ENCODE measurements at regions not wholly inside any gene's neighbourhood (a gene's known extent, or its start where the extent isn't known, plus 50 kb on each side); places are given as distances from the start of the nearest gene placed in this dataset.
"Not testable (repeated sequence)": the region's sequence is repeated elsewhere in the genome, so short reads cannot be mapped to it uniquely, and the experiment has no call there.

DNA sequence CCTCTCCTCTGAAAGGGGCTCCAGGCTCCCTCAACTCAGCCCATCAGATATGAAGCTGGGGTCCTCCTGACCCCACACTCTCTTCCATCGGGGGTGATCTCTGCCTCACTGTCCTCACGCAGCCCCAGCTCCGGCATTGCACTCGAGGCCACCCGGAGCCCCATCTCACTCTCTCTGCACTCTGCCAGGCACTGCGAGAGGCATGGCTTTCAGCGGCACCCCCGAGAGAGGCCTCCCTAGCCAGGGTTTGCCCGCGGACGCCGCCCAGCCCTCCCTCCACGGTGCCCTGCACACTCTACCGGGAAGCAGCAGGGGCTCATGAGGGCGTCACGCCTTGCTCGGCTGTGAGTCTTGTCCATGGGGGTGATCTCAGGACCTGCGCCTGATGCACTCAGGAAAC, 436.2 kb downstream of the BRD1 start:
- in situ Hi-C loops (cut with HindIII; ENCODE audit: low sequenced_read_pairs) = no loop called here

DNA sequence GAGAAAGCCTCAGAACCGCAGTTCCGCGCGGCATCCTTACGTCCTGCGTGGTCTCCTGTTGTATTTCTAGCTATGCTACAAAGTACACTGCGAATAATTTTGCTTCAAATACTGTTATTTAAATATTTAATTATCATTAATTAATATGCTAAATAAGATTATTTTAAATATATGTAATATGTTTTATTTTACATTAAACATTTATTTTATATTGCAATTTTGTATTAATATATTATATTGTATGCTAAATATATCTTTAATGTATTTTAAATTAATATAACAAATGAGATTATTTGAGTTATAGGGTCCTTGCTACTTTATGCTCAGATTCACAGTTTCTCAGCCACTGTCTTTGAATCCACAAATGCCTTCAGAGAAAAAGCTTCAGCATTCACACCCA, 436.7 kb downstream of the BRD1 start:
- in situ Hi-C loops (cut with HindIII; ENCODE audit: low sequenced_read_pairs) = no loop called here

DNA sequence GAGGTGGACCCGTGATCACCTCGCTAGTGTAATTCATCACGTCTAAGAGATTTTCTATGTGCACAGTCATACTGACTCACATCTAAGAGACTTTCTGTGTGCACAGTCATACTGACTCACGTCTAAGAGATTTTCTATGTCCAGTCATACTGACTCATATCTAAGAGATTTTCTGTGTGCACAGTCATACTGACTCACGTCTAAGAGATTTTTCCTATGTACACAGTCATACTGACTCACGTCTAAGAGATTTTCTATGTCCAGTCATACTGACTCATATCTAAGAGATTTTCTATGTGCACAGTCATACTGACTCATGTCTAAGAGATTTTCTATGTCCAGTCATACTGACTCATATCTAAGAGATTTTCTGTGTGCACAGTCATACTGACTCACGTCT, 443.8 kb downstream of the BRD1 start:
- in situ Hi-C loops (cut with HindIII; ENCODE audit: low sequenced_read_pairs) = not testable (repeated sequence)

DNA sequence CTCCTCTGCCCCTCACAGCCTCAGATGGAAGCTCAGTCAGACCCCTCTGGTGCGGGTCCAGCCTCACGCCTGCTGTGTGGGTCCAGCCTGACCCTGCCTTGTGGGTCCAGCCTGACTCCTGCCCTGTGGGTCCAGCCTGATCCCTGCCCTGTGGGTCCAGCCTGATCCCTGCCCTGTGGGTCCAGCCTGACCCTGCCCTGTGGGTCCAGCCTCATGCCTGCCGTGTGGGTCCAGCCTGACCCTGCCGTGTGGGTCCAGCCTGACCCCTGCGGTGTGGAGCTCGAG, 445.3 kb downstream of the BRD1 start:
- in situ Hi-C loops (cut with HindIII; ENCODE audit: low sequenced_read_pairs) = no loop called here

DNA sequence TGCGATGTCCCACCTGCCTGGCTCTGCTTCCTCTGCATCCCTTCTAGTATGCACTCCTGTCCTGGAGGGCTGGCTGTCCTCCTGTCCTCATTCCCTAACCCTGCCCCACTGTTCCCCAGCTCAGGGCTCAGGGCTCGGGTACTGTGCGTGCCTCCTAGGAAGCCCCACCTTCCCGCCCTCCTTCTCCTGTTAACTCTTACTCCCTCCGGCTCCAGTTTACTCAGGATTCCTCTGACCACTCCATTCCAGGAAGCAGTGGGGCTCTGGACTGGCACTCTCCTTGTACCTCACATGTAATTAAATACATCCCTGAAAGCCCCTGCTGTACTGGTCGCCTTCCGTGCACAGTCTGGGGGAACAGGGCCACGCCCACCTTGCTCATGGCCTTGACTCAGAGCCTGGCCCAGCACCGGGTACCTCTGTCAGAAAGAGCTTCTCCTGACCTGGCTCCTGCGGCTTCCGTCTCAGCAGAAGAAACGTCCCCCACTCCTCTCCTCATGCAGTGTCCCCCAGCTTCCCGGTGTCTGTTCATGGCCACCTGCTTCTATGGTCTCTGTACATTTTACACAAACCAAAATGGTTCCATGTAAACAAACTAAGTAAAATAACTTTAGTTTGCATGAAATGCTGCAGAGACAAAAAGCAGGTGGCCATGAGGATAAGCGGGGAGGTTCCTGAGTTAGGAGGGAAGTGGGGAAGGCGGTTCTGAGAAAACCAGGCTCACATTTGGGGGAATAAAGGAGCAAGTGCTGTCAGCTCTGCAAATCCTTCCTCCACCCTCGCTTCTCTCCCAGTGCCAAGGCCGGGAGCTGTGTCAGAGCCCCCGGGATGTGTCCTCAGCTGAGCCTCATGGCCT, 445.9 kb downstream of the BRD1 start:
- in situ Hi-C loops (cut with HindIII; ENCODE audit: low sequenced_read_pairs) = no loop called here

DNA sequence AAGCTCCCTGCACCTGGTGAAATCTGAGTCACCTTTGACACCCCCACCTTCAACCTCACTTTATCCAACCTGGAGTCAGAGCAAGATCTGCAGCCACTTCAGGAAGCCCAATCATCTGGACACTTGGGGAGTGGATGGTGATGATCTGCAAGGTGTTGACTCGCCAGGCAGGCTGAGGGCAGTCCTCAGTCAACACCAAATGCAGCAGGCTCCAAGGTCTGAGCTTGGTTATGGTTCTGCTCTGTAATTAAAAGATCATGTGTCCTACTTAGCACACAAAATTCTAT, 446.9 kb downstream of the BRD1 start:
- in situ Hi-C loops (cut with HindIII; ENCODE audit: low sequenced_read_pairs) = no loop called here

DNA sequence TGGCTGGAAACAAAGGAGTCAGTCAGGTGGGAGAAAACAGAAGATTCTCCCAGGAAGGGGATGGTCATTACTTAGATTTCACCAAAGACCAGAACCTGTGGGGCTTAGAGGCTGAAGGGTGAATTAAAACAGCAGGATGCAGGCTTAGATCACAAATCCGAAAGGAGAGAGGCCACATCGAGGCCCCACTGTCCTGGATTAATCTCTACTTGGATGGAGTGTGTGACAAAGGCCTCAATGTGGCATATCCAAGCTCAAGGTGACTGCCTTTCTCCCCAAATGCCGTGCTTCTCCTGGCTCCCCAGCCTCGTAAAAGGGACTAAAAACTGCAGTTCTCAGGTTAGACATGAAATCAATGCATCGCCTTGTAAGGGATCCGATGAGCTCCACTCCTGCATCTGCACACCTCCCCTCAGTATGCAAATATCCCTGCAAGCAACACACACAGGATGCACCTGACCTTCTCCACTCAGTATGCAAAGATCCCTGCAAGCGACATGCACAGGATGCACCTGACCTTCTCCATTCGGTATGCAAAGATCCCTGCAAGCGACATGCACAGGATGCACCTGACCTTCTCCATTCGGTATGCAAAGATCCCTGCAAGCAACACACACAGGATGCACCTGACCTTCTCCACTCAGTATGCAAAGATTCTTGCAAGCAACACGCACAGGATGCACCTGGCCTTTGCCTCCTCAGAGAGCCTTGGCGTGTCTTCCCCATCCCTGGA, 447.4 kb downstream of the BRD1 start:
- in situ Hi-C loops (cut with HindIII; ENCODE audit: low sequenced_read_pairs) = no loop called here

DNA sequence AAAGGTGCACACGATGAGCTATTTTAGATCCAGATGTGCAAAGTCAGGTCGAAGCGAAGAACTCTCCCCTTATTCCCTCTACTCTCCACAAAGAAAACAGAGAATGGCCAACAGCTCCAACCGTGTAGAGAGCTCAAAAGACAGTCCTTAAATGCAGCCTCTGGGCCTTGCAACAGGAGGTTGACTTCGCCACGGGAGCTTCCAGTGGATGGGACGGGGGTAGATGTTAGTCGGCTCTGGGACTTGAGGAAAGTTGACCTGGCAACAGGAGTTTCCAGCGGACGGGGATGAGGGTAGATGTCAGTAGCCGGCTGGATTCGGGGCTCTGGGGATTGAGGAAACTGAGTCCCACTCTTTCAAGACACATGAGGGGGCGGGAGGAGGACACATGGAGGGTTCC, 450.4 kb downstream of the BRD1 start:
- in situ Hi-C loops (cut with HindIII; ENCODE audit: low sequenced_read_pairs) = no loop called here

DNA sequence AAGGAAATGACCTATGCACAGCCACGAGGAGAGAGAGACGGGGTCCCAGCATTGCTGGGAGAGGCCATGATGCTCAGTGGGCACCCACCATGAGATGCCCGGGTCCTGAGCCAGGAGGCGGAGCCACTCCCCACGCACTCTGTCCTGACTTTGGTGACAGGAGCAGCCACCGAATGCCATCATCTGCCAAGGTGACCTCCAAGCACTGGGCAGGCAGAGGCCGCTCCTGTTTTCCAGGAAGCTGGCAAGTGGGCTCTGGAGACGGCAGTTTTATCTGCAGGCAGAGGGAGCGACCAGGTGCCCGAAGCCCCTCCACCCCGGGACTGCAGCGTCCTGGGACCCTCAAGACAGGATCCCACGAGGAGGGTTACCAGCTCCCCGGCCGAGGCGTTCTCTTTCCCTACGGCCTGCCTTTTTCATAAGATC, 453.9 kb downstream of the BRD1 start:
- in situ Hi-C loops (cut with HindIII; ENCODE audit: low sequenced_read_pairs) = no loop called here

DNA sequence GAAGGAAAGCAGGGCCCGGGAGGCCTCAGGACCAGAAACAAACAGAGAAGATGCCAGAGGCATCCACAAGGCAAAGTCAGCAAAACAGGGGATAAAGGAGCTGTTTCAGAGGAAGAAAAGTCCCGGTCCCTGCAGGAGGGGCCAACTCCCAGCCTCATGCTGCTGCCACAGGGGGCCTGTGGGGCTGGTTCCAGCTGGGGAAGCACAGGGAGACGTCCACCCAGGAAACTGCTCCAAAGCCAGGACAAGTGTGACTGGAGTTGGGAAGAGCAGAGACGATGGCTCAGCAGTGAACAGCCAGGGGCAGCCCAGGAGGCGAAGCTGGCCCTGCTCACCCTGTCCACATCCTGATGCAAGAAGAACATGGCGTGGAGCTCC, 454.4 kb downstream of the BRD1 start:
- in situ Hi-C loops (cut with HindIII; ENCODE audit: low sequenced_read_pairs) = no loop called here

DNA sequence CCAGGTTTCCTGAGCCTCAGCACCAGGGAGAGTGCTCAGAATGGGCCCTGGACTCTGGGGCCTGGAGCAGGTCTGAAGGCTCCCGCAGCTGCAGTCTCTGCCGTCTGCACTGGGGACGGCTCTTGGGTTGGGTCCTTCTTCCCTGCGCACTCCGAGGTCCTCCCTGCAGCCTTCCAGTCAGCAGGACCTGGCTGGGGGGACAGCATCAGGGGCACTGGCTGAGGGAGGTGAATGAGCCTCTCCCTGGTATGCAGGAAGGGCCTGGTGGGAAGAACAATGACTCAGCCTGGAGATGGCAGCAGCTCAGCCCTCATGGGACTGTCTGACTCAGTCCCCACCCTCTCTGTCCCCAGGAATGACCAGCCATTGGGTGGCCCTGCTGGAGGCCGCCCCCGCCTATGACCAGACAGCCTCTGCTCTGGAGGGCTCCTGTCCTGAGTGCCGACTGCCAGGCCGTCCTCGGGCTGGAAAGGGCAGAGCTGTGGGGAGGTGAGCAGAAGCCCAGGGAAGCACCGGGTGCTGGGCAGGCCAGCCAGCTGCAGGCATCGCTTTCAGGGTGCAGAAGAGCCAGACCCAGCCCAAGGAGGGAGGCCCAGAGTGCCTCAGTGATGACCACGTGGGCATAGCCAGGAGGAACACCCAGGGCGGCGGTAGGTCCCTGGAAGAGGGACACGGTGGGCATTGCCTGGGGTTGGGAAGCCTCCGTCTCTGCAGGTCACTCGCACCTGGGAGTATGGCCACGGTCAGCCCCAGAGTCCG, 455.0 kb downstream of the BRD1 start:
- in situ Hi-C loops (cut with HindIII; ENCODE audit: low sequenced_read_pairs) = no loop called here

DNA sequence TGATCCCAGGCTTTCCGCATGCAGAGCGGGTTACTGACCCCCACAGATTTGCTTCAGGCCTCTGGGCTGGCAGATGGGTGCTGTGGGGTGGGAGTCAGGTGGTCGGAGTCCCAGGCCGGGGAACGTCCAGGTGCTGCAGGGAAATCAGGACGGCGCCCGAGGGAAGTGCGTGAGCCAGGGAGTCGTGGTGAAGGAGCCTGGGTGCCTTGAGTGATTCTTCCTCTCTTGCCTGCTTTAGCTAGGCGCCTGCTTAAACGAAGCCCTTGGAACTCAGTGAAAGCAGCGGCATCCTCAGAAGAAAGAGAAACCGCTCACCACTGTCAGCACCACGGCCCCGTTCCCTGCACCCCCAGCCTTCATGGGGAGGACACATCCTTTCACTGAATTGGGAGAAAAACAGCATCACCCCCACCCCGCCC, 455.6 kb downstream of the BRD1 start:
- in situ Hi-C loops (cut with HindIII; ENCODE audit: low sequenced_read_pairs) = no loop called here

DNA sequence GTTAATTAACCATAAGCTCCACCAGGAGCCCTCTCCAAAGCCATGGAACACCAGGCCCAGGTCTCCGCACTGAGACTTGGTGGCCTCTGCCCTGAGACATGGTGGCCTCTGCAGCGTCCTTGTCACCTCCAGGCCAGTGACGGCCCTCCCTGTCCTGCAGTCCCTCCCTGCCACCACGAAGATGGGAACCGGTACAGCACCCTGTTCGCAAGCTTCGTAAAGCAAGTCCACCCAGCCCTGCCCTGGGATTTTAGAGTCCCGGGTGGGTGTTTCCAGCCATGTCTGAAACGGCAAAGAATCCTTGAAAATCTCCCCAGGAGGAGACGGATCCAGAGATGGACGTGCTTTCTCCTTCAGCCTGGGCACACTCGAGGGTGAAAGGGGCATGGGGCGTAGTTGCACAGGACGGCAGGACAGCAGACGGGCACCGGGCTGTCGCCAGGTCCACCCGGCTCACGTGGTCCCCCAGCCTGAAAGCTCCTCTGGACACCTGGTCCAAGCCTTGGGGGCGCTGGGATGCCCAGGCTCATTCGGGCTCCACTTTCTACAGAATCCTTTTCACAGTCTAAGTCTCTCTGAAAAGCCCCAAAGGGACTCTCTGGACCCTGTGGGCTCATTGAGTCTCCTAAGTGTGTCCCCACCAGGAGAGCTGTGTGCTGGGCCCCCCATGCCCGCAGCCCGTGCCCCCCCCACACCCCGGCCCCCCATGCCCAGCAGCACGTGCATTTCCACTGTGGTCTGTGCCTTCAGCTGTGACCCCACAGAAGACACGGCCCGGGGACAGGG, 456.2 kb downstream of the BRD1 start:
- in situ Hi-C loops (cut with HindIII; ENCODE audit: low sequenced_read_pairs) = no loop called here

DNA sequence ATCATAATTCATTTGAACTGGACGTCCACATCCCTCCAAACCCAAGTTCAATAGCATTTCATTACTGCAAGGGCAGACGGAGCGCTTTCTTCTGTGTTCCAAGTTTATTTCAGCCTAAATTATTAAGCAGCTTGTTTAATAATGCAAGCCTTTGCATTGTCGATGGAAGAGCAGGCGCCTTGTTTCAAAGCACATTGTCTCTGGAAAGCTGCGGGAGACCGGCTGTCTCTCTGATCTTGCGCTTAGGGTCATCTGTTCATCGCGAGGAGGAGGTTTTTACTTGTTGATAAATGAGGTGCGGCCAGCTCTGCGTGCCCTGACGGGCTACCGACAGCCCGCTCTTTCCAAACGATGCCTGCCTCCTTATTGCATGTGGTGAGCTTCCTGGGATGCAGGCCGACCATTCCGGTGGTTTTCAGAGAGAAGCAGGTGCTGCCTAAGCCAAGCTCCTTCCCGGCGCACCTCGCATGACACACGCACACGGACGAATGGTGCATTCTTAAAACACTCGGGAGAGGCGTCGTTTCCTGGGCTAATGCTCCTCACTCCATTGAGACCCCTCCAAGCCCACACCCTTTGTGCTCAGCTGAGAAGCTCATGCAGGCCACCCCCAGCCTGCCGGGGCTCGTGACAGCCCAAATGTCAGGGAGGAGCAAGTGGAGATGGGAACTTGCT, 456.9 kb downstream of the BRD1 start:
- in situ Hi-C loops (cut with HindIII; ENCODE audit: low sequenced_read_pairs) = no loop called here

DNA sequence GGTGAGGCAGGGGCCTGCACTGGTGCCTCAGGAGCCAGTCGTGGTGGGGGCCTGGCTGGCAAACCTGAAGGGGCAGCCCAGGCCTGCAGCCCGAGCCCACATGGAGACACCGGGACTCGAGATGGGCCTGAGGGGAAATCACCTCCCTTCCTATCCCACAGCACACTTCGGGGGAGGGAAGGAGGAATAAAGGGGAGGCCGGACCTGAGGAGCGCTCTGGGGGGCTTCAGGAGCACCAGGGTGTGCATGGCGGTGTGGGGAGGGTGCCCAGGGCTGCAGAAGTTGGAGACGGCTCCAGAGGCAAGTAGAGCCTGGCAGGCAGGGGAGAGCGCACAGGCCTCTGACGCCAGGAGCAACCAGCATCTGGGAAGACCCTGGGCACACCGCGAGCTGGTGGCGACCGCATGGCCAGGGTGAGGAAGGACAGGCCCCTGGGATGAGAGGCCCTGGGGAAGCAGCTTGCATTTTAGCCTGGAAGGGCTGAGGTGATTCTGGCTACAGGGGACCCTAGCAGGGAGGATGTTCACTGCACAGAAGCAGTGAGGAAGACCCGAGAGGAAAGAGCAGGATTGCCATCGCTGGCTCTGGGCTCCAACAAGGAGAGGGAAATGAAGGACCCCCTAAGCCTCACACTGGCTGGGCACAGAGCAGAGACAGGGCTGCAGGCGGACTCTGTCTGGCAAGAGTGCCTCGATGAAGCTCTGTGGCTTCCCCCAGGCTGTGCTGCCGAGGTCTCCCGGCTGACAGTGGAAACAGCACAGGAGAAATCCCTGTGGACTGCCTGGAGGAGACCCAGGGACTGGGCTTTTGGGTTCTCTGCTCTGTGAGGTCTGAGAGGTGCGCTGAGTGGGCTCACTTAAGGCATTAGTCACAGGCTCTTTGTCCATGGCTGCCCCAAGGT, 457.7 kb downstream of the BRD1 start:
- in situ Hi-C loops (cut with HindIII; ENCODE audit: low sequenced_read_pairs) = no loop called here

DNA sequence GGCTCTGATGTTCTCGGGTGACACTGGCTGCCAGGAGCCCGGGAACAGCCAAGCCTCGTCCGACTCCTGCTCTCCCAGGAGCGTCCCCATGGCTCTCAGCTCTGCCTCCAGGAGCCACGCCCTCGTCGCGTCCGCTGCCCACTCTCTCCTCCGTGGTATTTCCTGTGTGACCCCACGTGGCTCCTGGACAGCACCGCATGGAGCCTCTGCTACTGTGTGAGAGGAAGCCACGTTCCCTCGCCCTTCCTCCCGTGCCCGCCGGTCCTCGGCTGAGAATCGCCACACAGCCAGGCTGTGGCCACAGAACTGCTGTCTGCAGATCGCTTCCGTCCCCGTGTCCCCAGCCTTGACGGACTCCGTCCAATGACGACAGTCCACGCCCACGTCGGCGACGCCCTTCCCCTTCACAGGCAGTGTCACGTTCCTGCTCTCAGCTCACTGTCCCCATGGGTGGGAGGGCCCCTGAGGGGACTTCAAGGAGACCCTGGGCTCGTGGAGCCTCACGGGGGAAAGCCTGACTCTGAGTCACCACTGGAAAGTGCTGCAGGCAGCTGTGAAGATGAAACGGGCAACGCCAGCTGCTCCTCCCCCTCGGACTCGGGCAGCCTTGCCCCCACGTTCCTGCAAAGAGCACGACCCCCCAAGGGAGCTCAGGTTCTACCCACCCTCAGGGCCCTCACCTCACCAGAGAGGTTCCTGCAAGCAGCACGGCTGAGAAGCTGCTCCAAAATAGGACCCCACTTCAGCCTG, 458.5 kb downstream of the BRD1 start:
- in situ Hi-C loops (cut with HindIII; ENCODE audit: low sequenced_read_pairs) = no loop called here

DNA sequence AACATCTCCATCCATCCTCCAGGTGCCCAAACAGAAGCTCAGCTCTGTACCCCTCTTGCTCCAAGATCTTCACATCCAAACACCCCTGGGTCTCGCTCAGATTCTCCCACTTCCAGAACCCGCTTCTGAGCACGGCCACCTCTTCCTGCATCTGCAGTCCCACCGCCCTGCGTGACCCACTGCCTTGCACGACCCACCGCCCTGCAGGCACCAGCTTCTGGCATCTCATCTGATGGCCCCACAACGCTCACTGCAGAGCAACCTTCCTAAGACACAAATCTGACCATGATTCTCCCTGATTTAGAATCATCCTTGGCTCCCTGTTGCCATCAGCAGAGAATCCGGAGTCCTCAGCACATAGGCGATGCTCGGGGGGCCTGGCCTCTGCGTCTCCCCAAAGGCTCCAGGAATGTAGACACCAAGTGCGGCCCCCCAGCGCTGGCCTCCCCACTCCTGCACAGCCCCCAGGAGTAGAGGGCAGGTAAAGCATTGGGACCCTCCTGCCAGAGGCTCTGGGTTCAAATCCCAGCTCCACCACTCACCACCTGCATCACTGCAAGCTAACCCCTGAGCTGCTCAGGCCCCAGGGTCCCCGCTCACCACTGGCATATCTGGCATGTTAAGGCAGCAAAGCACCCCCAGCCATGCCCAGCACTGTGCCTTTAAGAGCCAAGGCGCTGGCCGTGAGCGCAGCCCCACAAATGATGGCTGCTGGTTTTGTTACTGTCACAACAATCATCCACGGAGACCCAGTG, 459.3 kb downstream of the BRD1 start:
- in situ Hi-C loops (cut with HindIII; ENCODE audit: low sequenced_read_pairs) = no loop called here

DNA sequence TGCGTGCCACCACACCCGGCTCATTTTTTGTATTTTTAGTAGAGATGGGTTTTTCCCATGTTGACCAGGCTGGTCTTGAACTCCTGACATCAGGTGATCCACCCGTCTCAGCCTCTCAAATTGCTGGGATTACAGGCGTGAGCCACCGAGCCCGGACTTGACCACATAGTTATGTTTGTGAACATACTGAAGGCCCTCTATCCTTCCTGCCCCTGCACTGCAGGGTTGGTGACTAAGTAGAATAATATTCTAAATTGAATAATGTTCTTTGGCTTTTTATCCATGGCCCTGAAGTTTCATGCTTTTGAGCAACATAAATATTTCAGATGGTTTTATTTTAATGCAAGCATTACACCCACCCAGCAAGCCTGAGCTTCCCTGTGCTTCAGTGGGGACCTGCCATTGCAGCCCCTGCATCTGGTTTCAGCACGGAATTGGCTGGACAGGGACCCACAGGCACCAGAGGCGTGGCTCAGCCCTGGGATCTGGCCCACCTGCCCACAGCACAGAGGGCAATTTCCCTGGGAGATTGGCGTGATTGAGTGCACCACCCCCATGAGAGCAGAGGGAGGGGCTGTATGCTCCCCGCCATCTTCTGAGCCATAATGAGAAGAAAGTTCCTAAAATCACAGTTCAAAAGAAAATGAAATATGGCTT, 460.5 kb downstream of the BRD1 start:
- in situ Hi-C loops (cut with HindIII; ENCODE audit: low sequenced_read_pairs) = no loop called here

Data from DLD1 (cell line).